GM12892 (cell line): ENCODE measurements at regions not wholly inside any gene's neighbourhood (a gene's known extent, or its start where the extent isn't known, plus 50 kb on each side); places are given as distances from the start of the nearest gene placed in this dataset.
"Not testable (repeated sequence)": the region's sequence is repeated elsewhere in the genome, so short reads cannot be mapped to it uniquely, and the experiment has no call there.

Source experiments
- POLR2A ChIP-seq: IDR thresholded peaks from 2 replicates; pipeline ENCODE4 v1.6.1; 2011; ENCODE audit warnings: low read depth, low read length, control low read depth
- POLR2AphosphoS5 ChIP-seq: IDR thresholded peaks from 2 replicates; pipeline ENCODE4 v1.6.1; 2011; ENCODE audit warnings: low read depth, low read length, control low read depth
- TAF1 ChIP-seq: IDR thresholded peaks from 2 replicates; pipeline ENCODE4 v1.6.1; 2011; ENCODE audit warnings: low read depth, mild to moderate bottlenecking, control low read depth, low read length, borderline replicate concordance

- not testable (repeated sequence) for TF ChIP-seq POLR2AphosphoS5, POLR2A, TAF1
Measured at GRCh38 chr4:8961343-8961742, 89.7 kb upstream of the HMX1 start.
